Myocyte (in vitro differentiated cells): ENCODE measurements at regions not wholly inside any gene's neighbourhood (a gene's known extent, or its start where the extent isn't known, plus 50 kb on each side); places are given as distances from the start of the nearest gene placed in this dataset.

ENCODE experiments used
- DNase-seq: peaks from one replicate; pipeline ENCODE4 v3.0.0-alpha.2; 2012; ENCODE audit warnings: low read depth

DNA sequence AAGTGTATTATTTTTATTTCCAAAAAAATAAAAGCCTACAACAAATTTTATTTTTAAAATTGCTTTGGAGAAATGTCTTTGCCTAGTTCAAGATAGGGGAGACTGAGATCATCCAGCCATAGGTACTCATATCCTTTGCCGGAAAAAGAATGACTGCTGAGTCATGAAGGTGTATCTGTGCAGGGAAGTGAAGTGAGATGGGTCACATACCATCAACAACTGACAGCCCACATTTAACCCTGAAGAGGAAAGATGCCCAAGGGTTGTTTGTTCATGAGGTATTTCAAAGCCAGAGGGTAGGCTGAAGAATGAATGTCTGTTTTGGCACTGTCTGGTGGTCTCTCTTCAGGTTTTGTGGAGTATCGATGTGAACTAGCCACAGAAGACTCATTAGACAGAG, 106.7 kb upstream of the TTC29 start:
- no peak for DNase-seq

DNA sequence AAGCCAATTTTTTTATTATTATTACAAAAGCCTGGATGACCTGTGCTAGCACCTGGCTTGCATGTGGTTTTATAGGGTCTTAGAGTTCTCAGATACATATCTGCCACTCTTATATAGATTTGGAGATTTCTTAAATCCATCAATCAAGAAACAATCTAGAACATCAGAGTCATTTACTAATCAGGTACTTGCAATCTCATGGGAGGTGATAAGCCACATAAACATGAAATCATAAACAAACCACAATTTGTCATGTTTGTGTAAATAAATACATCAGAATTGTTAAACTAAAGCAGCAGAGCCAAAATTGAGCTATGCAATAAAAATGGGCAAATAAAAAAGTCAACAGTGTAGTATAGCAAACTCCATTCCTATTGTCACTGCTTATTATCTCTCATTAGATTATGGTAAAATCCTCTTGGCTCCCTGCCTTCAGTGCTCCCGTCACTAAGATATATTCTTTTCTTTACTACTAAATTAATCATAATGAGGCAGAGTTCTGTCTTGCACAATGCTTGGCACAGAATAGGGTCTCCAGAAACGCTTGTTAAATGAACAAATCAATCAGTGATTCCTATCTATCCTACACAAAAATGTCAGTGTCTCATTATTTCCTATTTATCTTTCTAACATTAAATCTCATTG, 108.7 kb upstream of the TTC29 start:
- no peak for DNase-seq

DNA sequence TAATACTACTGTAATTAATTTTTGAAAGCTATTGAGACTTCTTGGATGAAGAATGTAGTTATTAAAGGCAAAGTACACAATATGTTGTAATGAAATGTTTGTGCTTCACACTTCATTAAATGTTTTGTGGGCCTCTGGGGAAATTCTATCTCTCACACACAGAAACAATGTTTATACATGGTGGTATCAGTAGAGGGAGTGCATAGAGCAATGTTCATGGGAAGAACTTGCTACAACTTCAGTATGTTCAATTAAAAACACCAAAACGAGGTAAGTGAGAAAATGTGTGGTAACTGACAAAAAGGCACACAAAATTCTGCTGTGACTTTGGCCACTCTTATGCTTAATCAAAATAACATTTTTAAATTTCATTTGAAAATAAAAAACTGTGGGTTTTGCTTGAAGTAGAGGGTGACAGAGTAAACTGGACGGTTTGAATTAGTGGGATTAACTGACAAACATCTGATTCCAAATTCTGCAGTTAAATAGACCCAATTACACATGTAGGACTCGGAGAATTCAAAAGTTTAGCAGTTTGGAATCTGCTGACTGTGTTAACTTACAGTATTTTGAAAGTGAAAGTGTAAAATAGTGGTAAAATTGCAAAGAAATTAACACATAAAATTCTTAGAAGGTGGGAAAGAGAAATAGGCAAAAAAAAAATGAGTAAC, 111.4 kb upstream of the TTC29 start:
- peak; percentile 56 for DNase-seq

DNA sequence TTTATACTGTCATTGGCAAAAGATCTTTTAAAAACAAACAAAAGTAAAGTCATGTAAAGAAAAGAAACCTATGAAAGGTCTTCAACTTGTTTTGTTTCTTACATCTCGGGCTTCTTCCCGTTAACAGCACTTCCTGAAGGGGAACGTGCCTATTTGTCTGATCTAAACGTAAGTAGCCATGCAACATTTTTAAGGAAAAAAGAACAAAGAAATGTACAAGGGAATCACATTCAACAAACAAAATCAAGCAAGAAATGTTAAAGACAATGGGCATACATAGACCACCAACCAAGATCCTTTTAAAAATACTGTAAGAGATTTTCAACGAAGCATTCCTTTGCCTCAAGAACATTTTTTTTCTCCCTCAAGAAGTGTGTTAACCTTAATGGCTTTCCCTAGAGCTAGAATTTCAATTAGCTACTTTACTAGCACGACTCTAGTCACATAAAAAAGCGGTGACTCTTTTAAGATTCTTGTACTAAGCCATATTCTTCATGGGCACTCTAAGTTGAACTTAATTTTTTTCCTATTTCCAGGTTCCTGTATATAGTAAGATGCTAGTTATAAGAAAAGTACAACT, 112.0 kb upstream of the TTC29 start:
- no peak for DNase-seq

DNA sequence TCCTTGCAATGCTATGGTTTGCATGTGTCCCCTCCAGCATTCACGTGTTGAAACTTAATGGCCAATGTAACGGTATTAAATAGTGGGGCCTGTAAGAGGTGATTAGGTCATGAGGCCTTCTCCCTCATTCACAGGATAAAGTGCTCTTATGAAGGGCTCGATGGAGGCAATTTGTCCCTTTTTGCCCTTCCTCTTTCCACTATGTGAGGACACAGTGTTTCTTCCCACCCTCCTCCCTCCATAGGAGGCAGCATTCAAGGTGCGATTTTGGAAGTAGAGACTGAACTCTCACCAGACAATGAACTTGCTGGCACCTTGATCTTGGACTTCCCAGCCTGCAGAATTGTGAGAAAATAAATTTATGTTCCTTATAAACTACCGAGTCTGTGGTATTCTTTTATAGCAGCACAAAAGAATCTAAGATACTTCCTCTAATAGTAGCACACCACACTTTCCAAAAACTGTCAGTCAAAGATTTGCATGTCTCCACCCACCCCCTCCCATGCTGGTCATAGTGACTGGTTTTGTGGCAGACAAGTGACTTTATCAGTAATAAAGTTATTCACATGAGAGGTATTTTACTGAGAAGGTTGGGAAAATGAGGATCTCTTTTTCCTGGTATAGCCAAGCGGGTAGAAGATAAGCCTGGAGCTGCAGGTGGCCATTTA, 113.5 kb upstream of the TTC29 start:
- no peak for DNase-seq

DNA sequence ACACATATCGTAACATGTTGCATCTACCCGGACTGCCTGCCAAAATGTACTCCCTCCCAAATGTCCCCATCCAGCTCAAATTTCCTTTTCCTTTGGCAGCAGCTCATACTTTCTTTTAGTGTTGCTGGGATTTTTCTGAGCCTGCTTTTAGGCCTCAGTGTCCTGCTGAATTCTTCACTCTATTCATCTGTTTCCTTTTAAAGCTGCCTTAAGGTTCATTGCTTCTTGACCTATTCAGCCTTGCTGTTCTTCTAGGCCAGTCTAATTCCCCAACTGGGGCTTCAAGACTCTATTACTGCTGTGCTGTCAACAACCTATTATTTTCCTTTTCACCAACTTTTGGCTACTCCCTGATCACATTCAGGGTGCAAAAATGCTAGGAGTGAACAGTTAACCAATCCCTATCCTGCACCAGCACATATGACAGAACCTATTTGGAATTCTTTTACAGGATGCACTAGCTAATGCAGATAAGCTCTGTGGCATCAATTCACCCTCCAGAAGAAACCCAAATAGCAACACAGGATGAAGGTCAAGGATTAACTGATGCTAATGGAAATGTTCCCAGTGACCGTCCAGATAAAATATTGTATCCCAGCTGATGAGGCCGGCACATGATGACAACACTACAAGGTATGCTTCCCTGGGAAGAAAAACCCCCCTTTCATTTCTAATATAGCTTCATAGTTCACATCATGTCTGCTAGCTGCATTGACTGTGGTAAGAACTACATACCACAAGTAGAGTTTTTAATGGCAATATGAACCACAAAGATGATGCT, 114.7 kb upstream of the TTC29 start:
- peak; percentile 21 for DNase-seq

DNA sequence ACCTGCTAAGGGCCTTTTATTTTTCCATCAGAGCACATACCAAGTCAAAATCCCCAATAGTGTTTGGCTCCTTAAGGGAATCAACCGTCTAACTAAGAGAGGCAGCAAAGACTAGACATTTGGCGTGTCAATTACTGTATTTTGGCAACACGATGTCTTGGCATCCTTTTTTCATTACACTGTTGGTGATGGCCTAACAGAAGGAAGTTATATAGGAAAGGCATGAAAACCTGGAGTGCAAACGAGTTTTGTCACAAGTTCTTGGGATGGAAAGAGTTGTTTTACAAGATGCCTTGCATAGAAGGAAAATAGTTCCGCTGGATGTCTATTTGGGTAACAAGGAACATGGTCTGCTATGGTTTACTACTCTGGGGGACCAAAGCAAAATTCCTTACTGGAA, 119.2 kb upstream of the TTC29 start:
- DNase-seq: no peak

DNA sequence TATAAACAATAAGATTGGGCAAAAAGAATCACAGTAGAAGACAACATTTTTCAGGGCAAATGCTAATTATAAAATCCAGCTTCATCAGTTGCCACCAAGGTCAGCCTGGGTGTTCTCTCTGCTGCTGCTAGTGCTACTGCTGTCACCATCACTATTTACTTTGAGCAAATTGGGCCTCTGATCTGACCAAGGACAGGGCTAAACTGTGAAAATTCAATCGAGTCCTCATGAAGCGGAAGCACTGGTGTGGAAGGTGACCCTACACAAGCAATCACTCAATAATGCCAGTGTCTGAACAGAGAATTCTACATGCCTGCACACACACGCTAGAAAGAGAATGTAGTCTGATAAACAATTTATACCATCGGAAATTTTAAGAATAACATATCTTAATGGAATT, 122.9 kb upstream of the TTC29 start:
- no peak for DNase-seq

DNA sequence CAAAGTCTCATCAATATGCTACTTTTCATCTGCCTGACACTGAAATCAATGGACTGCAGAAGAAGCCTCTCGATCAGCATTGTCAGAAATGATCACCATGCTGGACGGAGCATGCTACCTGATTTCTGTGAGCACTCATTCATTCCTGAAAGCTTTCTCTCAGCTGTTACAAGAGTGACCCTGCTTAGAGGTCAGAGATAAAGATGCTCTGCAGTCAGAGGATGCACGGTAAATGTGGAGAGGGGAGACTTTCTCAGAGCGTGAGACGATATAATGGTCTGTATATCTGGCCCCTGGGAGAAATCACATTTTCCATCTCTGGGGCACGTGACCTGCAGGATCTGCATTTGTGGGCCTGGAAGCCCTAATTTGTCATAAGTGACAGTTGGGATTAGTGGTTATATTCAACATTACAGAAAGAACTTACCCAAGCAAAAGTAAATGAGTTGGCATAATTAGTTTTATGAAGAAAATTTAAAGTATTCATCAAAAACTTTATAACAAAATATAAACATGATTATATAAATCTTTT, 125.6 kb upstream of the TTC29 start:
- DNase-seq: no peak

DNA sequence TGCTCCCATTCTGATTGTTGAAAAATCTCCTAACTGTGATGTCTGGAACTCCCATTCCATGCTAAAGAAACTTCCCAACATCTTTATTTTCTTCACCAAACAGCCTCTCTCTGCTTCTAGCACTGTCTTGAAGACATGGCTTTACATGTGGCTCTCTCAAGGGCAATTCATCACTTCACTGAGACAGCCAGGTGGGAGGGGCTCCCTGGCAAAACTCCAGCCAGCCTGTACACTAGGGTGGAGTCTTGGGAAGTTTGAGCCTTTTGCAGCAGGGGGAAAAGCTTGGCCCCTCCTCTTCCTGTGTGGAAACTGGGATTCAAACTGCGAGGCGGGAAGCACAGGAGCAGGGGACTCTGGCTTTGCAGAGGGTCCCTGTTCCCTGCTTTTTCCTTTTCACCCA, 130.5 kb upstream of the TTC29 start:
- DNase-seq: no peak

DNA sequence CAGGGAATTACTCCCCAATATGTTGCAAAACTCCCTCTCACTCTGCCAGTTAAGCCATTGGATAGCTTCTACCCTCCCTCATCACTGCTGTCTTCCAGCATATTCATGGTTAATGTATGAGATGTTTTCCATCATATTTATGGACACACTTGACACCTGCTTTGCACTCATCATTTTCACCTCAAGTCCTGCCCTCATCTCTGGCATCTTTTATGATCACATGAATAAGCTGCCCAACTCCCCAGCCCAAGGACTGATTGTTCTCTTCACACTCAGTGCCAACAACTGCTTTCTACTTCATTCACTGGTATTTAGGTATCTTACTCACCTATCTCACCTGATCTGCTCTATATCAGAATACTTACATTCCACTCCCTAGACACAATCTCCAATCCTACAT, 131.1 kb upstream of the TTC29 start:
- DNase-seq: no peak

DNA sequence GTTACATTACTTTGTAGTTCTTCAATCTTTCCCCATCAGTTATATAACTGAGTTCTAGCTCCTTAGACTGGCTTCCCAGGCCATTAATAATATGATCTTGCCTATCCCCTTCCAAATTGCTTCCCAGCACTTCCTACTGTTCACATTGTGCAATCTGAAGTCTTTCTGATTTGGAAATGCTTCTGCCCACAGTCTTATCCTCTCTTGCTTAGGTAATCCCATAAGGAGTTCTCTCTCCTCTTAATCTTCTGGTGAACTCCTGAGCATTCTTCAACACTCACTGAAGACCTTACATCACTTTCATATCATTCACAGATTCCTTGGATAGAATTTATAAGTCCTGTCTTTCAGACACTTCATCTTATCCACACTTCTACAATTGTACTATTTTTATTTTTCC, 132.7 kb upstream of the TTC29 start:
- DNase-seq: no peak

DNA sequence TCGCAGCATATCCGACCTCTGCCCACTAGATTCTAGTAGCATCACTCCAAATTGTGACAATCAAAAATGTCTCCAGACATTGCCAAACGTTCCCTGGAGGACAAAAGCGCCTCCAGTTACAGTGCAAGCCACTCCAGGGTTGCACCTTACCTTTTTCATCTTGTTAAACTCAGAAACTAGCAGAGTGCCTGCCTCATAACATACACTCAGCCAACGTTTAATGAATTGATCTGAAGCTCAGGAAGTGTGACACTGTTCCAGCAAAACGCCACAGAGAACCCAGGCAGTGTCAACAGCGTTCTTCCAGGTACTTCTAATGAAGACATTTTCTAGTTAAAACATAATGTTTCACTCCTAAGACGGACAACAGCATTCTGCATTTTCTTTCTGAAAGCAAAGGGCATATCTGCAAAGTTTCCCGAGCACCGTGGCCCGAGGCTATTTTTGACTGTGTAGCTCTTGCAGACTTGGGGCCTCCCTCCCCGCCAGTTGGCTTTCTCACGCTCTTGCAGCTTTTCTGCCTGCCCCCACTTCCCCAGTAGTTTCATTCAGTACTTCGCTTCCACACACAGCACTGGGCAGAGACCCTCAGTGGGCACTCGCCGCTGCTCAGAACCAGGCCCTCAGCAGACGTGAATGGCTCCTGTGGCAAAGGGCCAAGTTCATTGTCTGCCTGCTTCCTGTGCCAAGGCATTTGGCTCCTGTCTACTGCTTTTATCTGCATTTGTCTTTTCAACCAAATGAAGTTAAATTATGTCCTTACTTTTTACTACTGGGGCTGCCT, 133.4 kb upstream of the TTC29 start:
- DNase-seq: no peak

DNA sequence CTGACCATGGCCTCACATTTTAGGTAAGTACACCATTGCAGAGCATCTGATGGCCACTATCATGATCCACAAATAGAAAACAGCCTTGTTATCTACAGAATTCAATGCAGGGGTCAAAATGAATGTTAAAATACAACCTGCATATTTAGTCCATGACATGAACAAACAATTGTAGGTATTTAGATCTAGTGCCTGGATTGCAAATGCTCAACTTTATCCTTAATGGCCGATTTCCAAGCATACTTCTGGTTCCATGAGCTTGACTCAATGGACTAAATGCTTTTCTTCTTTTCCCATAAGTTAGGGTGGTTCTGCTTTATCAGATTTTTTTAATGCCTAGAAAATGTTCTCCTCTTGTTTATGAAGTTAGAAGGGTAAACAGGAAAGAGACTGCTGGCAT, 139.2 kb upstream of the TTC29 start:
- no peak for DNase-seq

DNA sequence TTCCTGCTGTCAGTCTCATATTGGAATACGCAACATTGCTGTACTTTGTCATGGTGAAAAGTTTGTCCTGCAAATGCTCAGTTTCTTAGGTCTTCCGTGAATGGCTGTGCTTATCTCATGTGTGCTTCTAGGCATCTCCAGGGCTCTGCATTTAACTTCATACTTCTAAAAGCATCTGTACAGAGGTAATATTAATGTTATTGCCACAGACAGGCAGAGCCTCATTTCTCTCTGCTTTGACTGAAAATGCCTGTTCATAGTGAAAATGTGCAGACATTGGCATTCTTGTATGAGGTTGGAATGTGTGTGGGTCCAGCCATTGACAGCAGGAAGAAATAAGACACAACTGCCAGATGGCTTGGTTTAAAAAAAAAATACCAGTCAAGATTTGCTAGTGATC, 140.1 kb upstream of the TTC29 start:
- DNase-seq: no peak

DNA sequence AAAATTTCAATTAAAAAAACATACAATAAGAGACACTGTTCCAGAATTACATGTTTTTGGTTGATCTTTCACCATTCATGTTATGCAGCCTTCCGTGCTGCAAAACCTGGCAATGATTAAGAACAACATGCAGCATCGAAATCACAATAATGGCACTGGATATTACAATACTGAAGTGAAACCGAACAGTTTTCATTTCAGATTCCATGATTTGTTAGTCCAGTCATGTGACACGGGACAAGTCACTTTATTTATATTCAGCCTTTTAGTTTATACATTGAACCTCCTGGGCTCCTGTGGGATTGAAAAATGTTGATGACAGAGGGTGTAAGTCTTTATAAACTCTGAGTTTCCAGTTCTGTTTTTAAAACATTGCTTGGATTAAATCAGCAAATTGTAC, 142.5 kb upstream of the TTC29 start:
- no peak for DNase-seq

DNA sequence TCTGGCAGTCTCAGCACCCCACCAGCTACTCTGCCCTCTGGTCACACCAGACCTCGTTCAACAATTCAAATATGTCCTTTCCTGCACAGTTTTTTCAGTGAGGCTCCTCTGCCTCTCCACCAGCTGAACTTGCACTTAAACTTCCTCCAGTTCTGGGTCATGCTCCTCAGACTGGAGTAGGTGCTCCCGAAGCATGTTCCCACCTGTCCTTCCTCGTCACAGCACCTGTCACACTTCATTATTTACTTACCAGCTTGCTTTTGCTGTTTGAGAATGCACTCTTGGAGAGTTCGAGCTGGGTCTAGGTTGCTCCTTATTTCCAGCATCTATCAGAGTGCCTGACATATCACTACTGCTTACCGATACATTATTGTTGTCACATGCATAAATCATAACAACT, 144.8 kb upstream of the TTC29 start:
- peak; percentile 40 for DNase-seq

DNA sequence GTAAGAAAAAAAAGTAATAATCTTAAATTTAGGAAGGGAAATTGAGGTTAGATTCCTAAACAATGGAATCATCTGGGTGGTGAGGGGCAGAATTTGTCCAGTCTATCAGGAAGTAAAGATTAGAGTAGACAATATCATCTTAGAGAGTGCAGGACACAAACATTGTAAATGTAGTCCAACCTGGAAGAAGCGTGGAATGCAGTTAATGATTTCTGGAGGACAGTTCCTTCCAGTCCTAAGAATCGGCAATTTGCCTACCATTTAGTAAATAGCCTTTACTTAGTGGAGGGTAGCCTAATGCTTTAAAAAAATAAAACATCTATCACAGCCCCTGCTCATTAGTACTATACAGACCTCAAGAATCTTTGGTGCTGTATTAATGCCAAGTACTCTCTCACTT, 147.5 kb upstream of the TTC29 start:
- DNase-seq: no peak

DNA sequence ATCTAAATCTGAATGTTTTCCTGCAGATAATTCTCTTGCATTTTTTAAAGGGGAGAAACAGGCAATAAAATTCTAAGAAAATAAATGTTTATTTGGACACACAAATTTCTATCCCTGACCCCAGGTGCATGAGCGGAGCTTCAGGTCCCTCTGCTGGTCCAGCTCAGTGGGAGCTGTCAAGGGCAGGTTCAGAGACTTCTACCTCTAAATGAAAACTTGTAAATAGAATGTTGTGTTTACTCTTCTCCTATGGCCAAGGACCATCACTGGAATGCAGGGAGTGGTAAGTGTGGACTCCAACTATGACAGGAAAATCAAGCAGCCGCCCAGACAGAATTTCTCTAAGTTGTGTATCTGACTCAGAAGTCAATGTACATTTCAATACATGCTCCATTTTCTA, 148.6 kb upstream of the TTC29 start:
- no peak for DNase-seq
